ENCODE measurements at regions not wholly inside any gene's neighbourhood (a gene's known extent, or its start where the extent isn't known, plus 50 kb on each side); places are given as distances from the start of the nearest gene placed in this dataset.
A peak's percentile ranks its signal among the peaks of the same experiment; 100 is the strongest.

- DNase-seq = no peak
- Mint-ChIP-seq H3K36me3 (ENCODE audit: low read depth) (no peaks in the 10 kb centered on the region), H3K4me3 (no peak overlapping the region), H3K27ac (no peak overlapping the region), H3K27me3 (peaks cover 39% of the 10 kb centered on the region), H3K4me1 (peaks cover 6% of the 10 kb centered on the region)
- ATAC-seq = no peak
- H3K9me3 ChIP-seq (ENCODE audit: control insufficient read depth, low read length, poor library complexity, severe bottlenecking) = no peaks in the 10 kb centered on the region
Measured at GRCh38 chr1:229841230-229841629, 215.2 kb downstream of the URB2 start.

GRCh38 chr1:229842302-229843255 is 216.5 kb downstream of the URB2 start:
- H3K9me3 ChIP-seq (ENCODE audit: control insufficient read depth, low read length, poor library complexity, severe bottlenecking) = no peaks in the 10 kb centered on the region
- Mint-ChIP-seq H3K4me3 (no peak overlapping the region), H3K27me3 (peaks cover 47% of the 10 kb centered on the region), H3K36me3 (ENCODE audit: low read depth) (no peaks in the 10 kb centered on the region), H3K4me1 (peaks cover 6% of the 10 kb centered on the region), H3K27ac (no peak overlapping the region)
- no peak for DNase-seq
- no peak for ATAC-seq

GRCh38 chr1:229843627-229844238 is 217.7 kb downstream of the URB2 start:
- H3K4me3 Mint-ChIP-seq = no peak overlapping the region
- peaks cover 54% of the 10 kb centered on the region for H3K27me3 Mint-ChIP-seq
- DNase-seq = no peak
- no peak for ATAC-seq
- H3K27ac Mint-ChIP-seq = peak overlapping the region; percentile 72
- H3K4me1 Mint-ChIP-seq = peaks cover 6% of the 10 kb centered on the region
- no peaks in the 10 kb centered on the region for H3K36me3 Mint-ChIP-seq (ENCODE audit: low read depth)
- no peaks in the 10 kb centered on the region for H3K9me3 ChIP-seq (ENCODE audit: control insufficient read depth, low read length, poor library complexity, severe bottlenecking)

- Mint-ChIP-seq H3K36me3 (ENCODE audit: low read depth) (no peaks in the 10 kb centered on the region), H3K27ac (no peak overlapping the region), H3K4me1 (peaks cover 3% of the 10 kb centered on the region), H3K4me3 (no peak overlapping the region), H3K27me3 (peaks cover 55% of the 10 kb centered on the region)
- DNase-seq (no peak), ATAC-seq (no peak)
- no peaks in the 10 kb centered on the region for H3K9me3 ChIP-seq (ENCODE audit: control insufficient read depth, low read length, poor library complexity, severe bottlenecking)
Measured at GRCh38 chr1:229844675-229845074, 218.6 kb downstream of the URB2 start.

- H3K4me1 Mint-ChIP-seq = peaks cover 5% of the 10 kb centered on the region
- ATAC-seq = no peak
- no peak overlapping the region for H3K4me3 Mint-ChIP-seq
Measured at GRCh38 chr1:229845410-229846138, 219.5 kb downstream of the URB2 start.

GRCh38 chr1:229846351-229846750 is 220.3 kb downstream of the URB2 start:
- DNase-seq (no peak), ATAC-seq (no peak)
- peaks cover 64% of the 10 kb centered on the region for H3K27me3 Mint-ChIP-seq
- H3K4me3 Mint-ChIP-seq = no peak overlapping the region
- no peak overlapping the region for H3K27ac Mint-ChIP-seq
- H3K4me1 Mint-ChIP-seq = peaks cover 5% of the 10 kb centered on the region
- H3K36me3 Mint-ChIP-seq (ENCODE audit: low read depth) = no peaks in the 10 kb centered on the region
- no peaks in the 10 kb centered on the region for H3K9me3 ChIP-seq (ENCODE audit: control insufficient read depth, low read length, poor library complexity, severe bottlenecking)

More at GRCh38 chr1:229845410-229846138, 219.5 kb downstream of the URB2 start:
- H3K27ac Mint-ChIP-seq = no peak overlapping the region
- H3K36me3 Mint-ChIP-seq (ENCODE audit: low read depth) = no peaks in the 10 kb centered on the region
- no peak for DNase-seq
- no peaks in the 10 kb centered on the region for H3K9me3 ChIP-seq (ENCODE audit: control insufficient read depth, low read length, poor library complexity, severe bottlenecking)
- H3K27me3 Mint-ChIP-seq = peaks cover 60% of the 10 kb centered on the region

GRCh38 chr1:229848752-229849677 is 218.0 kb upstream of the GALNT2 start:
- no peaks in the 10 kb centered on the region for H3K9me3 ChIP-seq (ENCODE audit: control insufficient read depth, low read length, poor library complexity, severe bottlenecking)
- Mint-ChIP-seq H3K4me3 (no peak overlapping the region), H3K36me3 (ENCODE audit: low read depth) (no peaks in the 10 kb centered on the region), H3K27ac (no peak overlapping the region), H3K4me1 (peaks cover 2% of the 10 kb centered on the region), H3K27me3 (peaks cover 63% of the 10 kb centered on the region)
- DNase-seq (no peak), ATAC-seq (no peak)

GRCh38 chr1:229851511-229851910 is 215.5 kb upstream of the GALNT2 start:
- DNase-seq = no peak
- Mint-ChIP-seq H3K27ac (no peak overlapping the region), H3K4me3 (no peak overlapping the region), H3K27me3 (peaks cover 46% of the 10 kb centered on the region), H3K36me3 (ENCODE audit: low read depth) (peaks cover 3% of the 10 kb centered on the region), H3K4me1 (peaks cover 10% of the 10 kb centered on the region)
- no peaks in the 10 kb centered on the region for H3K9me3 ChIP-seq (ENCODE audit: control insufficient read depth, low read length, poor library complexity, severe bottlenecking)
- ATAC-seq = no peak

- Mint-ChIP-seq H3K4me1 (peaks cover 10% of the 10 kb centered on the region), H3K36me3 (ENCODE audit: low read depth) (peaks cover 3% of the 10 kb centered on the region), H3K4me3 (no peak overlapping the region), H3K27me3 (peaks cover 29% of the 10 kb centered on the region), H3K27ac (no peak overlapping the region)
- ATAC-seq = no peak
- no peak for DNase-seq
- no peaks in the 10 kb centered on the region for H3K9me3 ChIP-seq (ENCODE audit: control insufficient read depth, low read length, poor library complexity, severe bottlenecking)
Measured at GRCh38 chr1:229853751-229854150, 213.3 kb upstream of the GALNT2 start.

- ATAC-seq = no peak
- H3K36me3 Mint-ChIP-seq (ENCODE audit: low read depth) = peaks cover 3% of the 10 kb centered on the region
- no peak overlapping the region for H3K27ac Mint-ChIP-seq
- DNase-seq = no peak
- no peaks in the 10 kb centered on the region for H3K9me3 ChIP-seq (ENCODE audit: control insufficient read depth, low read length, poor library complexity, severe bottlenecking)
- peaks cover 10% of the 10 kb centered on the region for H3K4me1 Mint-ChIP-seq
- H3K27me3 Mint-ChIP-seq = peaks cover 28% of the 10 kb centered on the region
- H3K4me3 Mint-ChIP-seq = peak overlapping the region; percentile 2
Measured at GRCh38 chr1:229854620-229855019, 212.4 kb upstream of the GALNT2 start.

GRCh38 chr1:229856009-229856650 is 210.9 kb upstream of the GALNT2 start:
- Mint-ChIP-seq H3K27ac (no peak overlapping the region), H3K36me3 (ENCODE audit: low read depth) (peaks cover 3% of the 10 kb centered on the region), H3K4me3 (peak overlapping the region; percentile 80), H3K4me1 (peaks cover 8% of the 10 kb centered on the region), H3K27me3 (peaks cover 24% of the 10 kb centered on the region)
- H3K9me3 ChIP-seq (ENCODE audit: control insufficient read depth, low read length, poor library complexity, severe bottlenecking) = no peaks in the 10 kb centered on the region
- ATAC-seq (peak; percentile 81), DNase-seq (no peak)

- no peaks in the 10 kb centered on the region for H3K9me3 ChIP-seq (ENCODE audit: control insufficient read depth, low read length, poor library complexity, severe bottlenecking)
- ATAC-seq = no peak
- peaks cover 5% of the 10 kb centered on the region for H3K36me3 Mint-ChIP-seq (ENCODE audit: low read depth)
- peaks cover 11% of the 10 kb centered on the region for H3K4me1 Mint-ChIP-seq
- peaks cover 29% of the 10 kb centered on the region for H3K27me3 Mint-ChIP-seq
- H3K27ac Mint-ChIP-seq = no peak overlapping the region
- H3K4me3 Mint-ChIP-seq = no peak overlapping the region
- DNase-seq = no peak
Measured at GRCh38 chr1:229857585-229857984, 209.5 kb upstream of the GALNT2 start.
